COLO829 (cell line): ENCODE measurements at regions not wholly inside any gene's neighbourhood (a gene's known extent, or its start where the extent isn't known, plus 50 kb on each side); places are given as distances from the start of the nearest gene placed in this dataset.
A peak's percentile ranks its signal among the peaks of the same experiment; 100 is the strongest.

Experiments used
- DNase-seq: peaks from one replicate; pipeline ENCODE4 v3.0.0; 2012; ENCODE audit warnings: low spot score

DNA sequence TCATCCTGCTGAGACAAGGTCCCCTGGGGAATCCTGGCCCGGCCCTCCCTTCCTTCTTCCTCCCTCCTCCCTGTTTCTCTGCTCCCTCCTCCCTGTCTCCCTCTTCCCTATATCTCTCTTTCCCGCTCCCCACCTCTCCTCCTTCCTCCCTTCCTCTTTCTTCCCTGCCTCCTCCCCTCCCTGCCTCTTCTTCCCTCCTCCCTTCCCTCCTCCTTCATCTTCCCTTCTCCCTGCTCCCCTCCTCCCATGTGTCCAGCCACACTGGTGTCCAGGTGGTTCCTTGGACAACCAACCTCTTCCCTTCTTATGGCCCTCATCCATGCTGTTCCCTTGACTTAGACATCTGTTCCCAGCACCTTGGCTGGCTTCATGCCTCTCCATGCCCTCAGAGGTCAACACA, 258.1 kb downstream of the MN1 start:
- no peak for DNase-seq

DNA sequence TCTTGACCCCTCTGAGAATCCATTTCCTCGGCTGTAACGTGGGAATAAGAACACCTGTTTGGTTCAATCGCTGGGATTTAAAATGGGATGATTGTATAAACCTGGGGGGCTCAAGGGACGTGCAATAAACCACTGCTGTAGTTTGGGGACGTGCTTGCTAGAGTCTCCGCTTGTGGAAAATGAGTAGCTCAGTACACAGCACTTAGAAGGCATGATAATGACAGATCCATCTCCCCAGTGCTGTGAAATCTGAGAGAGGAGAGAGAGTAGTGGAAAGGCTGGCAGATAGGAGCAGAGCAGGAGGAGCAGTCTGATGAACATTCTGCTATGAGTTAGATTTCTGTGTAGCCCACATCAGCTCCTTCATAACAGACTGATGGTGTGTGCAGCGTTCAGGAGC, 256.5 kb downstream of the MN1 start:
- DNase-seq = no peak

DNA sequence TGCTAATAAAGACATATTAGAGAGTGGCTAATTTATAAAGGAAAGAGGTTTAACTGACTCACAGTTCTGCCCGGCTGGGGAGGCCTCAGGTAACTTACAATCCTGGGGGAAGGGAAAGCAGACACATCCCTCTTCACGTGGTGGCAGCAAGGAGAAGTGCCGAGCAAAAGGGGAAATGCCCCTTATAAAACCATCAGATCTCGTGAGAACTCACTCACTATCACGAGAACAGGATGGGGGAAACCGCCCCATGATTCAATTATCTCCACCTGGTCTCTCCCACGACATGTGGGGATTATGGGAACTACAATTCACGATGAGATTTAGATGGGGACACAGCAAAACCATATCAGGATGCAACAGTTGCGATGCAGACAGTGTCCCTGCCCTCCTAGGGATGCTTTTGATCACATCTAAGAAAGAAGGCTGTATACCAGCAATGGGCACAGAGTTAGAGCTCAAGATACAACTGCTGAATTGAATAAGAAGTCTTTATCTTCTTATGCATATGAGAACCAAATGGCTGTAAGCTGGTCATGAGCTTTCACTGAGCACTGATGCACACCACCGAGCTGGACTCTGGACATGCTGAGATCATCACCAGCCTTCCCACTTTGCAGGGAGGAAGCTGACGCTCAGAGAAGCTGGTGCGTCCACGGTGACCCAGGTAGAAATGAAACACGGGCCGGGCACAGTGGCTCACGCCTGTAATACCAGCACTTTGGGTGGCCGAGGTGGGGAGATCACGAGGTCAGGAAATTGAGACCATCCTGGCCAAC, 255.2 kb downstream of the MN1 start:
- no peak for DNase-seq

DNA sequence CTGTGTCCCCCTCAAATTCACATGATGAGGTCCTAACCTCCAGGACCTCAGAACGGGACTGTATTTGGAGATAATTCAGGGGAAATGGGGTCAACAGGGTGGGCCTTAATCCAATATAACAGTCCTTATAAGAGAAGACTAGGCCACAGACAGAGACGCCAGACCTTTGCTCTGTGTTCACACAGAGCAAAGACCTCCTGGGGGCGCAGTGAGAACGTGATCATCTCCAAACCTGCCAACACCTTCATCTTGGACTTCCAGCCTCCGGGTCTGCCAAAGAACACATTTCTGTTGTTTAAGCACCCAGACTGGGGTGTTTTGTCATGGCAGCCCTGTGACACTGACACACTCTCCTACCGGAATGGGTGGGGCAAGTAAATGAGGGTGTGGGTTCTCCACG, 250.2 kb downstream of the MN1 start:
- no peak for DNase-seq

DNA sequence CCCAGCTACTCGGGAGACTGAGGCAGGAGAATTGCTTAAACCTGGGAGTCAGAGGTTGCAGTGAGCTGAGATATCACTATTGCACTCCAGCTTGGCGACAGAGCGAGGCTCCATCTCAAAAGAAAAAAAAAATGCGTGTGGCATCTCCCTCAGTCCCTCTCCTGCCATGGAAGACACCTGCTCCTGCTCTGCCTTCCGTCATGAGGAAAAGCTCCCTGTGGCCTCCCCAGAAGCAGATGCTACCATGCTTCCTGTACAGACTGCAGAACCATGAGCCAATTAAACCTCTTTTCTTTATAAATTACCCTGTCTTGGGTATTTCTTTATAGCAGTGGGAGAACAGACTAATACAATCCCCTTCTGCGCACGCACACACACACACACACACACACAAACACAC, 249.4 kb downstream of the MN1 start:
- no peak for DNase-seq

DNA sequence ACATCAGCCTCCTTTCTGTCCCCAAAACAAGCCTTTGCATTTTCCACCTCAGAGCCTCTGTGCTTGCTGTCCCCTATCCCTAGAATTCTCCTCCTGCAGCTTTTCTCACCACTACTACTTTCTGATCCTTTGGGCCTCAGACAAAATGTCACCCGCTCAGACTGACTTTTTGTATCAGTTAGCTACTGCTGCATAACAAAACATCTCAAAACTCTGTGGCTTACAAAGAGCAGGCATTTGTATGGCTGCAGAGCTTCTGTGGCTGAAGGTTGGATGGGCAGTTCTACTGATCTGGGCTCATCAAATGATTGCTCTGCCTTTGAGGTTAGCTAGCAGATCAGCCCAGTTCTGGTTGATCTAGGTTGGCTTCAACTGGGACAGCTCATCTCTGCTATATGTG, 248.7 kb downstream of the MN1 start:
- no peak for DNase-seq

DNA sequence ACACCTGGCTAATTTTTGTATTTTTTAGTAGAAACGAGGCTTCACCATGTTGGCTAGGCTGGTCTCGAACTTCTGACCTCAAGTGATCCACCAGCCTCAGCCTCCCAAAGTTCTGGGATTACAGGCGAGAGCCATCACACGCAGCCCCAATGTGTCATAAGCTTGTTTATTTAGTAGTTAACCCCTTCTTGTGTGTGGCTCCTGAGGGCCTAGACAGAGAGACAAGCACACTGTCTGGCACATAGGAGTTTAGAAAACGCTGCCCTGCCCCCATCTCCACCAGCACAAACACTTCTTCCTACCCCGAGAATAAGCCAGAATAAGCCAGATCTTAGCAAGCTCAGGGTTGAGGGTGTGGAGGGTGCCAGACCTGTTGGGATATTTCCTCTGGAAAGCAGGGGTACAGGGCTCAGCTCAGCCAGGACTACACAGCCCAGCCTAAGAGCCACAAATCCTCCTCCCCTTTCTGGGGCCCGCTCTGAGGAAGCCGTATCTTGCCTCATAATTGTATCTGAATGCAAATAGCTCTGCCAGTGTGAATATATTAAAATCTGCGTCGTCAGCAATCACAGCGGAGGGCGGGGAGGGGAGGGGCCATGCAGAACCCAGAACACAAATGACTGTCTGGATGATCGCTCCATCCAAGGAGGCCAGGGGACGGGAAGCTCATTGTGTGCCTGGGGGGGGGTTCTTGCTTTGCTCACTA, 247.3 kb downstream of the MN1 start:
- peak; percentile 61 for DNase-seq

DNA sequence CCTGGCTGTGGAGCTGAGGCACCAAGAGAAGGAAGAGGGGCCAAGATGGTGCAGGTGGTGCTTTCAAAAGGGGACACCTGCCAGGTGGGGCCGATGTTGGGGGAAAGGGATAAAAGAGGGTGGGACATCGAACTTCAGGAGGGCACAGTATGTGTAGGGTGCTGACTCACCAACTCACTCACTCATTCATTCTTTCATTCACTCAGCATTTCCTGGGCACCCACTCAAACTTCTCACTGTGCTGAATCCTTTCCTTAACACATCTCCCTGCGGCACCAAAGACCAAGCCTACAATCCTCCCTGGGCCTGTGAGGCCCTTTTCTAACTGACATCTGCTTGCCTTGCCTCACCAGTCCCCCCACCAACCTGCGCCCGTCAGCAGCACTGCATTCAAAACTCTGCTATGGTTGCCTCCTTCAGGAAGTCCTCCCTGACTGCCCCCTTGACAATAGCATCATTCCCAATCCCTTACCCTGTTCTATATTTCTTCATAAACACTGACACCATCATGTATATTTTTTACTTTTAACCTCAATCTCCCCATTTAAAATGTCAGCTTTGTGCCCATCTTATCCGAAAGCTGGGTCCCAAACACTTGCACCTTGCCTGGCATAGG, 246.6 kb downstream of the MN1 start:
- no peak for DNase-seq

DNA sequence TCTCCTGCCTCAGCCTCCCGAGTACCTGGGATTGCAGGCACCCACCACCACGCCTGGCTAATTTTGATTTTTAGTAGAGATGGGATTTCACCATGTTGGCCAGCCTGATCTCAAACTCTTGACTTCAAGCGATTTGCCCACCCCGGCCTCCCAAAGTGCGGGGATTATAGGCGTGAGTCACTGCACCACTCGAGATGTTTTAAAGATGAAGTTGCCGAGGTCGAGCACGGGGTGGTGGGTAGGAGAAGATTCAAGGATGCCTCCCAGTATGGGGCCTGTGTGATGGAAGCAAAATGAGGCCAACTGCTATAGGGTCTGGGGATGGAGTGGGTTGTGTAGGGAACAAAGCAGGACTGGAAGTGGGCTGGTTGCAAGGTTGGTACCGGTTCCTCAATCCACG, 245.2 kb downstream of the MN1 start:
- DNase-seq = no peak

DNA sequence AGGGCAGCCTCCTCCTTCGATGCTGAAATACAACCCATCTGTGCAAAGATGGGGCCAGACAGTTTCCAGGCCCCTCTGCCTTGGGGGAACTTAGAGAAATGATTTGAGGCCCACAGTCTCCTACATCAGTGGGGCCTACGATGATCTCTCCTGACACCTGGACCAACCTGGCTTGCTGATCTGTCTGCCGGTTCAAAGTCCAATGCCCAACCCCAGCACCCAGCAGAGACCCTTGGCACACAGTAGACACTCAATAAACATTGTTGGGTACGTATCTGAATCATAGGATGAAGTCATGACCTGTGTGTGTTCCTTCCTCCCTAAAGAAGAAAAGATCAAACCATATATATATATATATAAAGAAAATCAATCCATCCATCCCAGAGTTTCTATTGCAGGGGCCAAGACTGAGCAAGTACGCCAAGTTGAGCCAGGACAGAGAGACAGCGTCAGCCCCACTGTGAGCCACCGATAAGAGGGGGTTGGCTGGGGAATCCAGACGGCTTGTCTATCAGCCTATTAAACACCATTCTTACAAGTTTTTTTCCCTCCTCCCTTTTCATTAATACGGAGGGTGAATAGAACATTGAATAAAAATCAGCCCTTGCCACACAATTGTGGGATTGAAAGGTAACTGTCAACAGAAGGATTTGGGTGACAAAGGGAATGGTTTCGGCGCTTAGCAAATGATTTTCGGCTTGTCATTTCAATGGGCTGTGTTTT, 244.1 kb downstream of the MN1 start:
- no peak for DNase-seq

DNA sequence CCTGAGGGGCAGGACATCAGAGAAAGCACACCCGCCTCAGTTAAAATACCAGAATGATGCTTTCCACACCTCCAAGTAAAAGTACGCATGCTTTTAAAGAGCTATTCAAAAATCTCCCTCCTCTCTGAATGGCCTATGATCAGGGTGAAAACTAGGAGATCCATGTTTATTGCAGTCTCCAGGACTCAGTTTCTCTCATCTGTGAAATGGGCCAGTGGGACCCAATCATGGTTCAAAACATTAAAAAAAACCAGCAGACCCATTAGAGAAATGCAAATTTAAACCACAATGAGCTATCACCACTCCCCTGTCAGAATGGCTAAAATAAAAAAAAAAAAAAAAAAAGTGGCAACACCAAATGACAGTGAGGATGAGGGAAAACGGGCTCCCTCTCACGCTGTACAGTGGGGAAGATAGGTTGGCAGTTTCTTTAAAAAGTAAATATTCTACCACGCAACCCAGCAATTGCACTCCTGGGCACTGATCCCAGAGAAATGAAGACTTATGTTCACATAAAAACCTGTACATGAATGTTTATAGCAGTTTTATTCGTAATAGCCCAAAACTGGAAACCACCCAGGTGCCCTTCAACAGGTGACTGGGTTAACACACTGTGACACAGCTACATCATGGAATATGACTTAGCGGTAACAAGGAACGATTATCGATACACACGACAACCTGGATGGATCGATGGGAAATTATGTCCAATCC, 242.7 kb downstream of the MN1 start:
- no peak for DNase-seq

DNA sequence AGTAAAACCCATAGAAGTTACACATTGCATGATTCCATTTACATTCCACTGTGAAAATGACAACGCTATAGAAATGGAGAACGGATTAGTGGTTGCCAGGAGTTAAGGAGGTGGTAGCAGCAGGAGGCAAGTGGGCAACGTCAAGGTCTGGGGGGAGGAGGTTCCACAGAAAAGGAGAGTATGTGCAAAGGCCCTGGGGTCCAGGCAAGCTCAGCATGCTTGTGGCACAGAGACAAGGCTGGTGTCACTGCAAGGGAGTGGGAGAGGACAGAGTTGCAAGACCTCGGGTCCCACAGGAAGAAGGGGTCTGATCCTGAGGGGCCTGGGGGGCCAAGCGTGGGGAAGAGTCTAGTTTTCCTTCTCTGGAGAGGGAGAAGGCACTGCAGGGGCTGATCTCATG, 240.8 kb downstream of the MN1 start:
- no peak for DNase-seq

DNA sequence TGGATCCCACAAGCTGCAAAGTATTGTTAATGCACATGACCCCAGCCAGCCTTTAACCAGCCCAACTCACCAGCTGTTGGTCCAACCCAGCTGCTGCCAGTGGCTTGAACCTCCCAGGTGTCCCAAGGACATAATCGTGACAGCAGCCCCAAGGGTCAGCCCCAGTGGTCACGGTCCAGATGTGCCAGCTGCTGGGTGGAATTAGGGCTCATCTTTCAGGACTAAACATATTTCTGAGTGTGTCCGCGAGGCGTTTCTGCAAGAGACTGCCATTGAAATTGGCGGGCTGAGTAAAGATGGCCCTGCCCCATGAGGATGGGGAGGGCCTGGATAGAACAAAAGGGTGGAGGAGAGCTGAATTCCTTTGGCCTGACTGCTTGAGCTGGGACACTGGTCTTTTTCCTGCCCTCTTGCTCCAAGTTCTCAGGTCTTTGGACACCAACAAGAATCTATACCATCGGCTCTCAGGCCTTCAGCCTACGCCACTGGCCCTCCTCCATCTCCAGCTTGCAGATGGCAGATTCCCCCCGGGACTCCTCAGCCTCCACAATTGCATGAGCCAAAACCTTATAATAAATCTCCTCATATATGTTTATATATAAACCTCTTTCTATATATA, 240.2 kb downstream of the MN1 start:
- no peak for DNase-seq

DNA sequence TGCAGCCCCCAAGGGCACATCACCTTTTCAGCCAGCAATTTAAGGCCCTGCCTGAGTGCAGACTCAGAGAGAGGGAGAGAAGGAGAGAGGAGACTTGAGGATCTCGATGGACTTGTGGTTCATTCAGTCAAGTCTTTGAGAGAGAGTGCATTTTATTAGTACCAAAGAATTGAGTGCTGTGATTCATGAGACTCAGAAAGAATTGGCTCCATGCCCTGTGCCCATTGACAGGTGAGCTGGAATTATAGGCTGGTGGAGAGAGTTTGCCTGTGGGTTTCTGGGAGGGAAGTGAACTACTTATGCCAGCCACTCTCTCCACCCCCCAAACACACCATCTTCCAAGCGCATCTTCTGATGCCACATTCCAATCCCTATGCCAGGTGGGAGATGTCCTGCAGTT, 236.8 kb downstream of the MN1 start:
- DNase-seq = no peak

DNA sequence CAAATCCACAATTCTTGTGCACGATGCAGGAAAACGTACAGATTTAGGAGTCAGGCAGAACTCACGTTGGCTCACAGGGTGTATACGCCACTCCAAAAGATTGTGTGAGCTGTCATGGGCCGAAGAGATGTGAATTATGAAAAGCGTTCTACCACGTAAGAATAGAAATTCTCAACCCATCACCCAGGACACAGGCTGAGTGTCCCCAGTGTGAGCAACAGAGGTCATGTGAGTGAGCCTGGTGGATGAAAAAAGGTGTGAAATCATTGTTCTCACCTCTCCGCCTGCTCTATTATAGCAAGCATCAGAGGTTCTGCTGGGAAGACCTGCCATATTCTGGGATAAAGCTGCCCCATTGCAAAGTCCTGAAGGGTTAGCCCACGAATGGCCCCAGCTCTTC, 235.0 kb downstream of the MN1 start:
- no peak for DNase-seq

DNA sequence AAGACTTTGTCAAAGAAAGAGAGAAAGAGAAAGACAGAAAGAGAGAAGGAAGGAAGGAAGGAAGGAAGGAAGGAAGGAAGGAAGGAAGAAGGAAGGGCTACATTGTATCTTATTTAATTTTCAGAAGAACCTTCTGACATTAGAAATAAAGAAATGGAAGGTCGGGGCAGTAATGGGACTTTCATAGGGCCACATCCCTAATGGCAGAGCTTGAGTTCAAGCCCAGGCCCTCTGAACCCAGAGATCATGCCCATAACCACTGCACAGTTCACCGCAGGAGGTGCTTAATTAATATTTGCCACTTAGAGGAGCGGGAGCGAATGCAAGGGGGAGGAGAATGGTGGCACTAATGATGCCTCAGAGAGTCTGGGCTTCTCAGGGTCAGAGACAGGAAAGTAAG, 233.3 kb downstream of the MN1 start:
- no peak for DNase-seq

DNA sequence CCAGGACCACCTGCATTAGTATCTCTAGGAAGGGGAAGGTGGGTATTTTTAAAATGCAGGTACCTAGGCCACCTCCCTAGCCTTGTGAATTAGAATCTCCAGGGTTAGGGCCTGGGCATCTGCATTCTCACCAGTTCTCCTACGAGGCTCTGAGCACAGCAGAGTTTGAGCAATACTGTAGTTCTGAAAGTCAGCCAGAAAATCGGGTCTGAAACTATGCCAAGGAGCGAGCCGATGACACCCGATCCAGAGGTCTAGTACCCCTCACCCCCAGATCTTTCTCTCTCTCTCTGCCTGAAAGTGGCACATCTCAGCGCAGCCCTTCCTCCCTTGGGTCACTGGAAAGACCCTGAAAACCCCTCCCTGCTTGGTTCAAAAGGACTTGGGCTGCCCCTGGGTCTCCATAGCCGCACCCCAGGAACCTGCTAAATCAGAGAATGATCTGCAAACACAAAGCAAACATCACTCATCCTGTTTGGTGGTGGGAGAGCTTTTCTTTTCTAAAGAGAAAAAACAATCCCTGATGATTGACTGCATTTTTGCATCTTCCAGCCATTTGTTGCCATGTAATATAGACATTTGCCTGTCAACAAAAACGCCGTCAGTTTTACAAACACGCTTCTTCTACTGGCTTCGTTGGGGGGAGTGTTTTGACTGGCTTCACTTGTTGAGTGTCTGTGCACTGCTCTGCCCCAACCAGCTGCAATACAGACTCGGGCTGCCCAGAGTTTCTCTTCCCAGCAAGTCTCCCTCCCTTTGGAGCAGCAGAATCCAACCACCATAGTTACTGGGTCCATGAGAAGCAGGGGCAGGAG, 229.9 kb downstream of the MN1 start:
- DNase-seq = no peak

DNA sequence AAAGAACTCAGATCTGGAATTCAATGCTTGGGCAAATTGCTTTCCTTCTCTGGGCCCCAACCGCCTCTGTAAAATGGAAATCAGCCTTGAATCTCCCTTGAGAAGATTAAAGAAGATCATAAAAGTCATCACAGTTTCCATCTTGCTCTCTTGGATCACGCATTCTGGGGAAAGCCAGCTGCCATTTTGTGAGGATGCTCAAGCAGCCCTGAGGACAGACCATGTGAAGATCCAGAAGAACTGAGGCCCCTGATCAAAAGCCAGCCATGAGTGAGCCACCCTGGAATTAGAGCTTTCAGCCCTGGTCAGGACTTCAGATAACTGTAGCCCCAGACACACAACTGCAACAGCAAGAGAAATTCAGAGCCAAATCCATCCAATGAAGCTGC, 229.3 kb downstream of the MN1 start:
- DNase-seq = no peak

DNA sequence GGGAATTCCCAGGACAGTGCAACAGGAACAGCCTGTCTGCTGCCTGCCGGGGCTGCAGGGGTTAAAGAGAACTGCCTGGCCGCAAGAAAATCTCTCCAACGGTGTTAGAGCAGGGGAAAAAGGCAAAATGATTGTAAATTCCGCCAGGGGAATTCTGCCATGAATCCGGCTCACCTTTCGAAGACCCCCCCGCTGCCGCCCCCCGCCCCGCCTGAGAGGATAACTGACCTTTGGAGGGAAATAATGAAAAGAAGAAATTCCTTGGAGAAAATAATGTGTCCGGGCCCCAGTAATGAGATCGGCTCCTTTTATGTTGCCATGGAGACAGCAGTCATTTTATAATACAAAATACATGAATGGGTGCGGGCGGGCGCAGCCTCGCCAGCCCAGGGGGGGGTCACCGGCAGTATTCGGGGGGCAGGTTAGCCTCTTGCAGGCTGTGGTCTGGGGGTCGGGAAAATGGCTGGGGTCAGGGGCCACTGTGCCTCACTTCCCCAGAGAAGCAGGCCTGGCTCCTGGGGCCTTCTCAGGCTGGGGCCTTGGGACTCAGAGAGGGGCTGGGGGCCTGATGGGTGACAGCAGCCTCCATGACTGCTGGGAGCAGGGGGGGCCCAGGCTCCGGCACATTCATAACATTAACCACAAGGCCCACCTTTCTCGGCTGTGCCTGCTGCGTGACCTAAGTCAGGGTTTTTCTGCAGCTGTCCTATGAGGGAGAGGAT, 228.1 kb downstream of the MN1 start:
- no peak for DNase-seq

DNA sequence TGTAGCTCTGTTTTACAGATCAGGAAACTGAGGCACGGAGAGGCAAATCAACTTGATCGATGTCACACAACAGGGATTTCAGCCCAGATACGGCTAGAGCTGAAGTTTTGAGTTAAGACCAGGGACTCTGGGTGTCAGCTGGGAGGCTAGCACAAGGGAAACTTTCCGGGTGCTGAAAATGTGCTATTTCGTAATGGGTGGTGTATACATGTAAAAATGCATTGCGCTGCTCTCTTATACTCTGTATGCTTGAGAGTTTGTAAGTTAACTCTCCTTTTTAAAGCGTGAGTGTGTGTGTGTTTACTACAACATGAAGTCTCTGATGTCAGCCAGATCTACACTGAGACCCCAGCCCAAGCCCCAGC, 227.6 kb downstream of the MN1 start:
- no peak for DNase-seq
